GM19351 (cell line): ENCODE measurements at regions not wholly inside any gene's neighbourhood (a gene's known extent, or its start where the extent isn't known, plus 50 kb on each side); places are given as distances from the start of the nearest gene placed in this dataset.
"Not testable (repeated sequence)": the region's sequence is repeated elsewhere in the genome, so short reads cannot be mapped to it uniquely, and the experiment has no call there.

ENCODE experiments used
- ATAC-seq: cut with Tn5 transposase; IDR thresholded peaks from one replicate; pipeline ENCODE4 v1.9.1; 2021; ENCODE audit warnings: mild to moderate bottlenecking, moderate library complexity; ENCODE audit not compliant: unreplicated experiment

DNA sequence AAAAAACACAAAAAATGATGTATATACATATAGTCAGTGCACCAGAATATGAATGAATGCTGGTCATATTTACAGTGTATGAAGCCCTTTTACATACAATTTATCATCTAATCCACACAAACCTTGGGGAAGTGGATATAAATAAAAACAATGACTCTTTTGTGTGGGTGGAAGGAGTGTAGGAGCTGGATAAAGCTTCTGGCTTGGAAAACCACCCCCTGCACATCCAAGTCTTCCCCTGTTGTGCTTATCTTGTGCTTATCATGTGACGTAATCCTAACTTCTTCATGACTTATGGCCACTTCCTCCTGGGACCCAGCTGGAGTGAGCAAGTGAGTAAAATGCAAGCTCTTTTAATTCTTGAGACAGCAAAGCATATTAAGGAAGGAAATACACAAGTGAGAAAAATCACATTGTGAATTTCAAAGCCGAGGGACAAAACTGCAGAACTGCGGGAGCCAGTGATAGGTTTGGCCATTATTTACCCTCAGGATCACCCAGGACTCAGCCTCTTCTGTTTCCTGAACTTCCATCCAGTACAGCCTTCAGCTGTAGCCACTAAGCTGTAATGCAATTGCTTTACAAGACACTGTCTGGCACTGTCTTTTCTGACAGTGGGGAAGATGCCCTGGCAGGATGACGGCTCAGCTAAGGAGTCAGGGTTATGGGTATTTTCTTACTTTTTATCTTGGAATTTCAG, 104.0 kb upstream of the PPM1J start:
- ATAC-seq, result no peak

DNA sequence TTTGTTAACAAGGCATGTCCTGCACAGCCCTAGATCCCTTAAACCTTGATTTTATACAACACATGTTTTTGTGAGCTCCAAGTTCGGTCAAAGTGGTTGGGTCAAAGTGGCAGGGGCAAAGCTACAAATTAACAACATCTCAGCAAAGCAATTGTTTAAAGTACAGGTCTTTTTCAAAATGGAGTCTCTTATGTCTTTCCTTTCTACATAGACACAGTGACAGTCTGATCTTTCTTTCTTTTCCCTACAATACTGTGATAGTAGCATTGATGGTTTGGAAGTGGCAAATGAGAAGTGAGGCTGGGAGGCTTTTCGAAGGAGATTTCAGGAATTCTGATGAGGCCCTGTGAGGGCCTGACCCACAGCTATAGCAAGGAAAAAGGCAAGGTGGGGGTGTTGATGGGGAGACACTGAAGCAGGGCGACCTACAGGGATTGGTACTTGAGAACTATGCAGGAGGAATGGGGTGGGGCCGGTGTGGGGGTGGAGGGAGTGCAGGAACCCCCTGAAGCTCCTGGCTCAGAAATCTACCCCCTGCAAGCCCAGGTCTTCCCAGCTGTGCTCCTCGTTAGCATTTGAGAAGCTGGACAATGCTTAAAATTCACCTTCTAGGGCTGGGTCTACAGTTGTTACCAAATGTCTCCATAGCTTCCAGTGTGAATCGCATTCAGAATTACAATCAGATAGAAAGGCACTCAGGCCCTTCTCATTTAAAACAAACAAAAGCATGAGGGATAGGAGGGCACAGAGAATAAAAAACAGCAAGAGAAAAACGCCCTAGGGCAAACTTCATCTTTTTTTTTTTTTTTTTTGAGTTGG, 102.6 kb upstream of the PPM1J start:
- no peak for ATAC-seq

DNA sequence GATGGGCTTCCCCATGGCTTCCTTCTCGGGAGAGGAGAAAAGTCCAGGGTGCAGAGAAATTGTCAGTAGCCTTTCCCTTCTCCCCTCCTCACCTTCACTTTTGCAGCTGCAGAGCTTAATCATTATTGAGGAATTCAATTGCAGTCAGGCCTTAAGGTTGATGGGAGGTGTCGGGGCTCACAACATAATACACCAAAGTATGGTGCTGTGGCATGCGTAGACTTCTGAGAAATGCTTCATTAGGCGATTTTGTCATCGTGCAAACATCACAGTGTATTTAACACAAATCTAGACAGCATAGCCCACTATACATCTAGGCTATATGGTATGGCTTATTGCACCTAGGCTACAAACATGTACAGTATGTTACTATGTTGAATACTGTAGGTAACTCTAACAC, 100.2 kb upstream of the PPM1J start:
- no peak for ATAC-seq

DNA sequence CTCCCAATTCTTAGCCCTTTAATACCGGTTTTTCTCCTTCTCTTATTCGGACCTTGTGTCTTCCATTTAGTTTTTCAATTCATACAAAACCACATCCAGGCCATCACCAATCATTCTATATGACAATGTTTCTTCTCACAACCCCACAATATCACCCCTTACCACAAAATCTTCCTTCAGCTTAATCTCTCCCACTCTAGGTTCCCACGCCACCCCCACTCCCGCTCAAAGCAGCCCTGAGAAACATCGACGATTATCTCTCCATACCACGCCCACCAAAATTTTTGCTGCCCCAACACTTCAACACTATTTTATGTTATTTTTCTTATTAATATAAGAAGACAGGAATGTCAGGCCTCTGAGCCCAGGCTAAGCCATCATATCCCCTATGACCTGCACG, 99.5 kb upstream of the PPM1J start:
- not testable (repeated sequence) for ATAC-seq

DNA sequence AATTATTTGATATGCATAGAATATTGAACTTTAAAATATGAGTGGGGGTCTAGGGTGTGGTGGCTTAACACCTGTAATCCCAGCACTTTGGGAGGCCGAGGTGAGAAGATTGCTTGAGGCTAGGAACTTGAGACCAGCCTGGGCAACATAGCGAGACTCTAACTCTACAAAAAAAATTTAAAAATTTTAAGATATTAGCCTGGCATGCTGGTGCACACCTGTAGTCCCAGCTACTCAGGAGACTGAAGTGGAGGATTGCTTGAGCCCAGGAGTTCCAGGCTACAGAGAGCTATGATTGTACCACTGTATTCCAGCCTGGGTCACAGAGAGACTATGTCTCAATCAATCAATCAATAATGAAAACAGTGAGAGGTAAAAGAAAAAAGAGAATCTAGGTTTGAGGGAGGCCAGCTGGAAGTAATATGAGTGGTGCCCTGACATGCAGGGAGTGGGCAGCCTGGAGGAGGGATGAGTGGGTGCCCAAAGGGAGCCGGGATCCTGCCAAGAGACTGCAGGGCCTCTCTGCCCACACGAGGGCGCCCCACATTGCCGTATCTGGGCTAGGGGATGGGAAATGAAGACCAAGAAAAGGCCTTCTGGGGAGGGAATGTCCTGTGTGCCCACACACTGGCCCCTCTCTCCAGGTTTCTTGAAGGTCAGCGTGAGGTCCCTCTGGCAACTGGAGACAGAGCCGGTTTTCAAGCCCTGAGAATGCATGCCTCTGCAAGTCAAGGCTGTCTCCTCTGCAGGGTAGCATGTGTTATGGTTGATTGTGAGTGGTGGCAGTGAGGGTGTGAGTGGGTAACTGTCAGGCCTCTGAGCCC, 93.9 kb upstream of the PPM1J start:
- ATAC-seq, result peak; percentile 50

DNA sequence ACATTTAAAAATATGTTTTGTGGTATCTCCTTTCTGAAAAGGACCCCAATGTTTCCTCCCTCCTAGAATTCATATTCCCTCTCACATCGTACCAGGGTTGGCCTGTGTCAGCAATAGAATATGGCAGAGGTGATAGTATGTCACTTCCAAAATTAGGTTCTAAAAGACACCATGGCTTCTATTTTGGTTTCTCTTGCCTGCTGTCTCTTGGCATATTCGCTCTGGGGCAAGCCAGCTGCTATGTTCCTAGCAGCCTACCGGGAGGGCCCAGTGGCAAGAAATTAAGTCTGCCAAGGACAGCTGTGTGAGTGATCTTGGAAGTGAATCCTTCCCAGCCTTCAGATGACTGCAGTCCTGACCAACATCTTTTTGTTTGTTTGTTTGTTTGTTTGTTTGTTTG, 92.9 kb upstream of the PPM1J start:
- ATAC-seq, result no peak

DNA sequence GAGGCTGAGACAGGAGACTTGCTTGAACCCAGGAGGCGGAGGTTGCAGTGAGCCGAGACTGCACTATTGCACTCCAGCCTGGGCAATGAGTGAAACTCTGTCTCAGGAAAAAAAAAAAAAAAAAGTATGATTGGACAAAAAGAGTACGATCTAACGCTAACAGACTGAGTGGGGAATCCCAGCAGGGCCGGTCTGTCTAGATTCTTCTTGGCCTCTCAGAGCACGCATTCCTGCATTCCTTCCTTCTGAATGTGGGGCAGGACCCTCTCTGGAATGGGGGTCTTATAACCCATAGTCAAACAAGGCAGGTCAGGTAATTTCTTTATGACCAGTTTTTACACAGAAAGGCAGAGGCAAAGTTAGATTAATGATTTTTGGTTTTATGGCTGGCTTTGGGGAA, 92.0 kb upstream of the PPM1J start:
- no peak for ATAC-seq

DNA sequence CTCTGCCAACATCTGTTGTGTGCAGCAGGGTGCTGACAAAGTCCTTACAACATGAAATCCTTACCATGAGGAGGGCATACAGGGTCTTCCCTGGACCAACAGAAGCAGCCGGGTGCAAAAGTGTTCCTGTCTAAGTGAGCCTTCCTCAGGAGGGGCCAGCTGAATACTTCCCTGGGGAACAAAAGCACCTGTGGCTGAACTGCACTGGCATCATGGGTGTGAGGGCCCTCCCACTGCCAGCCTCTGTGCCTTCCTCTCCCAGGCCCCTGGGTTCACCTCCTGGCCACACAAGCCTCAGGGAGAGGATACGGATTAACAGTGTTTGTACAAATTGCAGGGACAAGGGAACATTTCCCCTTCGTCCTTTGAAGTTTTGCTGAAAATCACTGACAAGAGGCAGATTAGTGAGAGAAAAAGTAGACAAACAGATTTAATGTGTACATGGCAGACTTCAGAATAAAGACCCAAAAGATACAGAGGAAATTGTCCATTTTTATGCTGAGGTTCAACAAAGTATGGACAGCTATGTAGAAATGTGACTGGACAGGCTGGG, 91.0 kb upstream of the PPM1J start:
- ATAC-seq, result no peak

DNA sequence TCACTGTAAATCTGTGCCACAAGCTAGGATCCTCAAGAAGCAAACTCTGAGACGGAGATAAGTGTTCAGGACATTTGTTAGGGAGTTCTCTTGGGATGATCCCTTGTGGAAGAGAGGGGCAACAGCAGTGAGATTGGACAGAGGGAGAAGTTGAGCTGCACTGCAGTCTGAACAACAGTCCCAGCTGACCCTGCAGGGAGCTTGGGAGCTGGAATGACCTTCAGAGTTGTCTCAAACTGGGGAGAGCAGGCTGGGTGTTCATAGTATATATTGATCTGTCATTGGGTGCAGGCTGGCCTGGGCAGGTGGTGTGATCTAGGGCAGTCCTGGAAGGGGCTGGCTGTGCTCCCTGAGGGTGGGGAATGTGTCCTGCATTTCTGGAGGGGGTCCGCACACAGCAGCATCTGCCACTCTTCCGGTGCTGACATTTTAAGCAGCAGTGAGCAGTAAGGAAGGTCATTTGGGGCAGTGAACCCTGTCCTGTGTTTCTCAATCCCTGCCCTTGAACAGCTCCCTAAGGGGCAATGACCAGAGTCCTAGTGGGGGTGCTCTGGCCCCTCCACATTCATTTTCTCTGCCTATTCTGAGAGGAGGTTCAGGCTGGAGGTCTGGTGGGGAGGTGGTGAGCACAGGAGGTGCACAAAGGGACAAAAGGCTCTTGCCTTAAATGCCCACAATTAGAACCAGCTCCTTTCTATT, 90.2 kb upstream of the PPM1J start:
- no peak for ATAC-seq

DNA sequence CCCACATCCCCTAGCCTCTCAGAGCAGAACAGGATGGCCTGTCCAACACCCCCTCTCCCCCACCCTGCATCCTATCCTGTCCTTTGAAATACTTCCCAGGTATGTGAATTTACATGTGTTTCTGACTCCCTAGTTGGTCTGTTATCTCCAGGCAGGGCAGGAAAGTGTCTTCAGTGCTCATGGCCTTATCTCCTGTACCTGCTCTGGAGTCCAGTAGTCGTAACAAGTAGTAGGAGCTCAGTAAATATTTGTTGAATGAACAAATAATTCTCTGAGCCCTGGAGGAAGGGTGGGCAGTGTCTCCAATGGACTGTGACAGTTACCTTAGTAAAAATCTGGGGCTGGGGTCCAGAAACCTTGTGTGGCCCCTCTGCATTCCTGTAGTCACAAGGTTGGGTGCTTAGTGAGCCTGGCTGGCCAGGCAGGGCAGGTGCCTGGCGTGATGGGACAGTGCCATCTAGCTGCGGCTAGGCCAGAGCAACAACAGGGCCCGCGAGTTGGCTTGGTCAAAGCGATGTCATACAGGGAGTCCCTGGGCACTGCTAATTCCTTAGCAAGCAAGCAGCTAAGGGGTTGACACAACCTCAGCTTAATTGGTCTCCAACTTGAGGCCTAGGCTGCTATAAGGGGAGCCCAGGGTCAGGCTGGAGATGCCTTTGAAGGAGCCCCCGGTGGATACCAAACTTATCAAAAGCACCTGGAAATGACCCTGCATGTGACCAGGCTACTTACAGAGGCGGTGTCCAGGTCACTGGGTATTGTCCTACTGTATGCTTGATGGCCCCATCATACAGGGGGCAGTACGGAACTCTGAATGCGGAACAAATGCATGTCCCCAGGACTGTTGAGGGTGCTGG, 89.0 kb upstream of the PPM1J start:
- peak; percentile 77 for ATAC-seq

DNA sequence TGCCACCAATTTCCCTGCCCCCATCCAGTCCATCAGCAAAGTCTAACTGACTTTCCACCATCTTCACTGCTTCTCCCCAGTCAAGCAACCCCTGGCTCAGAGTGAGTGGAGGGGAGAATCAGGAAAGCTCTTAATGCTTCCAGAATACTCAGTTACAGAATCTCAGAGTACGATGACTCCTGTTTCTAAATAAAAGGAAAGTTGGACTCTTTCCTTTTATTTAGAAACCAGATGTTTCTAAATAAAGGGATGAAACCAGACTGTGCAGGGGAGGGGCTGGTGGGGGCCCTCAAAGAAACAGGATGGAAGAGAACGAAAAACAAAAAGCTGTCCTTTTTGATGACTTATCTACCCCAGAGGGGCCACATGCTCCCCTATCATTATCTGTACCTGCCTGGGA, 85.2 kb upstream of the PPM1J start:
- no peak for ATAC-seq

DNA sequence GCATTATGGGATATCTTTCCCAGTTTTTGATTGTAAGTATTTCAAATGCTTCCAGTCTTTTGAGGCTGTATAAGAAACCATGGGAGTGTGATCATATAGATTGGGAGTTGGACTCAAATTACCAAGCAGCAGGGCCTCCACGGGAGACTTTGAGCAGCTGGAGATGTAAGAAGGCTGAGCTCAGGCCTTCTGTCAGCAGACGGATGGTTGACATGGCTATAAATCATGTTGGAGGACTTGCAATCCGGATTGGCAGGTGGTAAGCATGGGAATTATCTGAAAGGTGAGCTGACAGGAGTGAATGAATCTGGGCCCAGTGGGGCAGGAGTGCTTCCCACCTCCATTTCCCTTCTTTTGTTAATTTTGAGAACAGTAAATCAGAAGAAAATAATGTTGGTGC, 83.2 kb upstream of the PPM1J start:
- ATAC-seq, result no peak

DNA sequence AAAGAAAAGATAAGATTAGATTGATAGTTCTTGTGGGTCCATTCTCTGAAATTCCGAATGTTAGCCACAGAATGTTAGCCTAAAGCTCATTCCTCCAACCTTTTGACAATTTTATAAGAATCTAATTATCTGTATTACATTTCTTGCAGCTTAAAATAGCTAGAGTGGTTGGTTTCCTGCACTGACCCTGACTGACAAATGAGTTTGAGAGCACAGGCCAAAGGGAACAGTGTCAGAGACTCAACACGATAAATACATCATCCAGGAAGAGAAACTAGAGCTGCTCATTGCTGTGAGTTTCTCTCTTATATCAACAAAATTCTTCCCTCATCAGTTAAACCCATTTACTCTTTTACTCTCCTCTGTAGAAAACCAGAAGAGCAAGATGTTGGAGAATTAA, 82.1 kb upstream of the PPM1J start:
- ATAC-seq, result no peak

DNA sequence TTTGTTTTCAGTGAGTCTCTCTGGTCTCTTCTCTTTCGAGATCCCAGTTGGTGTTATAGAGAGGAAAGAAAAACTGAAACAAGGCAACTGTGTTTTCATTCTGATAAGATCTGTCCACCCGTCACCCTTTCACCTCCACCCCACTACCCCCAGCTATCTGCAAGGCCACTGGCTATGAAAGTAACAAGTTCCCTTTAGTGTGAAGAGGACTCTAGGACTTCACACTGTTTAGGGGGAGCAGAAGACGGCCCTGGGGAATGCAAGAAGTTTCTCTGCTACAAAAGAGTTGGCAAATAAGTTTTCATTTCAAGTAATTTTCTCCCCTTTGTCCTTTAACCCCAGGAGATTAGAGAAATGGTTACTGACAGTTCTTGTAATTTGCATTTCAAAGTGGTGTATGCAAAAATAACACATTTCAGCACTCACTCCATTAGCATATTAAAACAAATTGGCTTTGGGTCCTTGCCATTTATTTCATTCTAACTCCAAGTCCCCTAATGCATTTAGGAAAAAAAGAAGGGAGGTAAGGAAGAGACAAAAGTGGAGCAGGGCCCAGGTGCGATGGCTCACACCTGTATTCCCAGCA, 79.6 kb upstream of the PPM1J start:
- peak; percentile 58 for ATAC-seq

DNA sequence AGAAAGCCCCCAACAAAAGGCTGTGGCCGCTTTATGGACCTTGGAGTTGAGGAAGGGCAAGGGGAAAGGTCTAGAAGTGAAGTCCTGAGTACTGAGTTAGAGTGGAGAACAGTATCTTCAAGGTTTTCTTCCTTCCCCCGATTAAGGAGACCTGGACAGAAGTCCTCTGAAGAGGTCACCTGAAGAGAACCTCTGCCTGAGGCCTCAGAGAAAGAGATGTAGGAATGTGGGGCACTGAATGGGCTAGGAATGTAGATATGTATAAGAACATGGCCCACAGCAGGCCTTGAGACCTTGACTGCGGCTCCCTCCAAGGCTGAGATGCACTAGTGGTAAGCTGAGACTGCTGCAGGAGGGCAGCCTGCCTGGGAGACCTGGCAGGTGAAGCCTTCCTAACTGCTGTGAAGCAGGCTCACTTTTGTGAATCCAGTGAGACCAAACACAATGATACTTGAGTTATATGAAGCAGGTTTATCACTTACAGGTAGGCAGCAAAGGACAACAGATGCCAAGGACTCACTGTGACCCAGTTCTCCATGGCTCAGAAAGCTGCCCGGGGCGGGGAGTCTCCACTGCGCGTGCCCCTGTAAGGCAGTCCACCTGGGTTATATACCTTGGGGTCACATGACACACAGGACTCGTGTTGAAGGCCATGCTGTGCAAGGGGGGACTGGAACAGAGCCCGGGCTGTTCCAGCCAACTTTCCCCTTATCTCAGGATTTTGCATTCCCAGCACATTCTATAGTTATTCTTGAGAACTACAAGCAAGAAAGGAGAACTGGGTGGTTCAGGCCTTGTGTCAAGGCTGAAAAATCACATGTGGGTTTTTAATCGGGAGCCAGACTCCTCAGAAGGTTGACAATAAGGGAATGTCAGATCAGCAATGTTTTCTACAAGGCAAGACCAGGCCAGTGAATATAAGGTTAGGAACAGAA, 78.8 kb upstream of the PPM1J start:
- no peak for ATAC-seq

DNA sequence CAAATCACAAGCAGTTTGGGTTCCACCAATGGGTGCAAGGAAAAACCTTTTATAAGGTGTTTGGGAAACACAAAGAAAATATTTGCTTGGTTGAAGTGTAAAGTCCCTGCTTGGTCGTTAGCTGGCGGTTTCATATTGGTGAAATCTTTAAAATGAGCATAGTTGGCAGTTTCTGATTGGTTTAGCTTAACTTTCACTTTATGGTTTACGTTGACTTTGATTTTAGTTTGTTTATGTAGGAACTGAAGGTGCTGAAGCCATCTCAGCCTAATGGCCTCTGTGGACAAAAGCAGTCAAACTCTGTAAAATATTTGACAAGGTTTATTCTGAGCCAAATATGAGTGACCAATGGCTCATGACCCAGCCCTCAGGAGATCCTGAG, 76.6 kb upstream of the PPM1J start:
- no peak for ATAC-seq

DNA sequence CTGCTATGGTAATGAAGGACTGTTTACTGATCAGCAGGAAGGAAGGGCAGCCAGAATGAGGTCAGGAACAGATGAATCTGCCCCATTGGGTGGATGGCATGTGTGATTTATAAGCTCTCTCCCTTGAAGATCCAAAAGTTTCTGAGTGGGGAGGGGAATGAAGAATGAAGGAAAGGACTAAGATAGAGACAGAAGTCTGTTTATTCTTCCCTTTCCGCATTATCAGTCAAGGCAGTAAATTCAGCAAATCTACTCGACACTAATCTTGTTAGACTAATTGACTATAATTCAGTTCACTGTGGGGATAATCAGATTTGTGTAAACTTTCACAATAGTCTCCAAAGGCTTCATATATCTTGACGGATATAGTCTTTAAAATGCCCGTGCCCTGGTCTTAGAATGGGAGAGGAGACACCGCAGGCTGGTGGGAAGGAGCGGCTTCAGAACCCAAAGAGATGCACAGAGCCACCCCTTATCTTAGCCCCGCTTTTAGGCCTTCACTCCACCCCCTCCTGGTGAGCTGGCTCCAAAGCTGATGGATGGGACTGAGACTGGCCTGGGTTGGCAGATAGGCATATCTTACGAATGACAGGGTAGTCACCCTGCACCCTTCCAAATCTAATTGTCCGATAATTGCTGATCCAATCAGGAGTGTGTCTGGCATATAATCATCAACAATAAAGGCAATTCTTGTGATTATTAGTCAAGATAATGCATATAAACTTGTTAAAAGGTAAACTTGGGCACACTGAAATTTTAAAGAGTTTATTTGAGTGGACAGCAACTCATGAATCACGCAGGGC, 76.0 kb upstream of the PPM1J start:
- no peak for ATAC-seq

DNA sequence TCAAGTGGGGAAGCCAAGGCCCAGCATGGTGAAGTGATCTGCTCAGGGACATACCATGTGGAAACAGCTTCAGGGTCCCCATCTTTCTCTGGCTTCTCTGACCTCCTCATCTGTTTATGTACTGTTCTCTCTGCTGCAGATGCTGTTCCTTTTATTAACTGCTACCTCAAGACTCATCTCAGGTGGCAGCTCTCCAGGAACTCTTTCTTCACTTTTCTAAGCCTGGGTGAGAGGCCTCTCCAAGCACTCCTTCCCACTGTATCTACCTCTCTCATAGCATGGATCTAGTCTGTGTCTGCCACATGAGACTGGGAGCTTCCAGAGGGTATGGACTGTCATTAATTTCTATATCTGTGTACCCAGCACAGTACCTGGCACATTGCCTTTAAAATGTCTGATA, 73.4 kb upstream of the PPM1J start:
- ATAC-seq, result no peak
